Sigmoid colon (tissue), 6 donors: ENCODE measurements at regions not wholly inside any gene's neighbourhood (a gene's known extent, or its start where the extent isn't known, plus 50 kb on each side); places are given as distances from the start of the nearest gene placed in this dataset.

Source experiments
- DNase-seq: peaks from one replicate; pipeline ENCODE4 v3.0.0-alpha.2; 2019
- H3K27ac ChIP-seq, 4 donors: fragments of 200-600 bp; sonication (generic); one replicate each; pipeline ENCODE4 v1.5.1; 2016 to 2019; ENCODE audit warnings: mild to moderate bottlenecking in 1 of 4
- H3K27me3 ChIP-seq, 3 donors: fragments of 200-600 bp; sonication (generic); one replicate each; pipeline ENCODE4 v1.5.1; 2019; ENCODE audit warnings: mild to moderate bottlenecking in 1 of 3
- H3K36me3 ChIP-seq, 4 donors: fragments of 200-600 bp; sonication (generic); one replicate each; pipeline ENCODE4 v1.5.1; 2016 to 2019
- H3K4me1 ChIP-seq, 4 donors: fragments of 200-600 bp; sonication (generic); one replicate each; pipeline ENCODE4 v1.5.1; 2017 to 2019
- H3K4me3 ChIP-seq, 4 donors: fragments of 200-600 bp; sonication (generic); one replicate each; pipeline ENCODE4 v1.5.1; 2017 to 2019; ENCODE audit warnings: mild to moderate bottlenecking in 2 of 4, moderate library complexity in 1 of 4
- H3K9me3 ChIP-seq, 4 donors: fragments of 200-600 bp in 3 of 4; sonication (generic) in 3 of 4; one replicate each; pipeline versions ENCODE4 v1.5.1 to v1.6.1; 2013 to 2019
- CTCF ChIP-seq, 4 experiments: fragments of 450-650 bp in 3 of 4; fragments of 200-600 bp in 1 of 4; IDR thresholded peaks; one replicate each; pipeline ENCODE4 v1.5.1; 2016 to 2019; ENCODE audit warnings: antibody characterized with exemption in 4 of 4, mild to moderate bottlenecking in 3 of 4, moderate library complexity in 2 of 4
- EP300 ChIP-seq, 4 donors: sonication (generic); formaldehyde crosslinking; IDR thresholded peaks; one replicate each; pipeline ENCODE4 v1.6.1; 2017; ENCODE audit warnings: antibody characterized with exemption in 4 of 4
- POLR2A ChIP-seq, 2 donors: fragments of 450-650 bp; IDR thresholded peaks; one replicate each; pipeline ENCODE4 v1.6.1; 2016; ENCODE audit warnings: antibody characterized with exemption in 2 of 2, mild to moderate bottlenecking in 2 of 2, moderate library complexity in 2 of 2
- POLR2AphosphoS5 ChIP-seq, 4 donors: sonication (generic); formaldehyde crosslinking; IDR thresholded peaks; one replicate each; pipeline ENCODE4 v1.6.1; 2017; ENCODE audit warnings: antibody characterized with exemption in 4 of 4
- WGBS, 2 donors: extraction: QIAGEN DNeasy Blood & Tissue Kit; methylation state at CpG; one replicate each; pipeline ENCODE4 v1.1.7; 2013; 5-methylcytosine and 5-hydroxymethylcytosine counted together
- intact Hi-C: fragments of 100-400 bp; cut with DNase I; formaldehyde crosslinking; loops from one replicate; pipeline ENCODE4 v1.15.1; 2023
- donor health status: healthy with polysubstance abuse.
- donor health status: healthy.

GRCh38 chr6:138605958-138606357 is 106.7 kb upstream of the NHSL1 start:
- Histone ChIP-seq H3K9me3 (no peaks in the 10 kb centered on the region), H3K27ac (no peak overlapping the region), H3K27me3 (no peaks in the 10 kb centered on the region), H3K4me1 (no peaks in the 10 kb centered on the region), H3K4me3 (no peak overlapping the region), H3K36me3 (no peaks in the 10 kb centered on the region)
- intact Hi-C loops, result no loop called here
- DNase-seq, result no peak
- TF ChIP-seq POLR2AphosphoS5 (IDR thresholded peaks at IDR 0.05), result no peak
- TF ChIP-seq CTCF (IDR thresholded peaks at IDR 0.05), result no peak
- no peak for TF ChIP-seq EP300 (IDR thresholded peaks at IDR 0.05)
- TF ChIP-seq POLR2A (IDR thresholded peaks at IDR 0.05), result no peak
- 99 to 100% methylated on average over 1 of the region's 1 CpG for WGBS, 2 donors

GRCh38 chr6:138607478-138608433 is 108.5 kb upstream of the NHSL1 start:
- H3K4me3 ChIP-seq, result no peak overlapping the region
- H3K9me3 ChIP-seq, result no peaks in the 10 kb centered on the region
- H3K36me3 ChIP-seq, result no peaks in the 10 kb centered on the region
- no peak overlapping the region for H3K27ac ChIP-seq
- intact Hi-C loops, result no loop called here
- TF ChIP-seq POLR2AphosphoS5 (IDR thresholded peaks at IDR 0.05) (no peak), EP300 (IDR thresholded peaks at IDR 0.05) (no peak), CTCF (IDR thresholded peaks at IDR 0.05) (no peak), POLR2A (IDR thresholded peaks at IDR 0.05) (no peak)
- 81 to 87% methylated on average over 10 of the region's 10 CpGs for WGBS, 2 donors
- no peaks in the 10 kb centered on the region for H3K4me1 ChIP-seq
- no peak for DNase-seq
- no peaks in the 10 kb centered on the region for H3K27me3 ChIP-seq

- intact Hi-C loops, result no loop called here
- 89 to 98% methylated on average over 1 of the region's 1 CpG for WGBS, 2 donors
- H3K27me3 ChIP-seq, result no peaks in the 10 kb centered on the region
Observed at GRCh38 chr6:138608896-138609295, 109.6 kb upstream of the NHSL1 start.

GRCh38 chr6:138609801-138610430 is 110.6 kb upstream of the NHSL1 start:
- DNase-seq, result no peak

More at GRCh38 chr6:138608896-138609295, 109.6 kb upstream of the NHSL1 start:
- Histone ChIP-seq H3K4me1 (no peaks in the 10 kb centered on the region), H3K36me3 (no peaks in the 10 kb centered on the region), H3K9me3 (no peaks in the 10 kb centered on the region), H3K27ac (no peak overlapping the region), H3K4me3 (no peak overlapping the region)
- DNase-seq, result no peak
- TF ChIP-seq POLR2AphosphoS5 (IDR thresholded peaks at IDR 0.05) (no peak), EP300 (IDR thresholded peaks at IDR 0.05) (no peak), CTCF (IDR thresholded peaks at IDR 0.05) (no peak)

More at GRCh38 chr6:138609801-138610430, 110.6 kb upstream of the NHSL1 start:
- intact Hi-C loops, result no loop called here
- no peak overlapping the region for H3K27ac ChIP-seq
- H3K36me3 ChIP-seq, result no peaks in the 10 kb centered on the region
- TF ChIP-seq EP300 (IDR thresholded peaks at IDR 0.05) (no peak), CTCF (IDR thresholded peaks at IDR 0.05) (no peak)
- WGBS, 2 donors, result 91 to 93% methylated on average over 6 of the region's 6 CpGs
- H3K27me3 ChIP-seq, result no peaks in the 10 kb centered on the region
- no peaks in the 10 kb centered on the region for H3K9me3 ChIP-seq
- no peak overlapping the region for H3K4me3 ChIP-seq
- no peaks in the 10 kb centered on the region for H3K4me1 ChIP-seq
